Left ventricle myocardium superior (tissue), 1 donor: ENCODE measurements at regions not wholly inside any gene's neighbourhood (a gene's known extent, or its start where the extent isn't known, plus 50 kb on each side); places are given as distances from the start of the nearest gene placed in this dataset.
"Not testable (repeated sequence)": the region's sequence is repeated elsewhere in the genome, so short reads cannot be mapped to it uniquely, and the experiment has no call there.

Source experiments
- ATAC-seq: fragments of 200-7000 bp; cut with Tn5 transposase; one replicate; pipeline ENCODE4 v1.9.1; 2020; ENCODE audit warnings: mild to moderate bottlenecking, moderate library complexity
- DNase-seq: peaks from one replicate; pipeline ENCODE4 v3.0.0-alpha.2; 2020
- intact Hi-C: fragments of 100-400 bp; cut with micrococcal nuclease; formaldehyde crosslinking; loops from one replicate; pipeline ENCODE4 v1.11.0; 2022
- donor health status: DM: no; HTN: yes; CAD: no; lungs with severe emphysema.

DNA sequence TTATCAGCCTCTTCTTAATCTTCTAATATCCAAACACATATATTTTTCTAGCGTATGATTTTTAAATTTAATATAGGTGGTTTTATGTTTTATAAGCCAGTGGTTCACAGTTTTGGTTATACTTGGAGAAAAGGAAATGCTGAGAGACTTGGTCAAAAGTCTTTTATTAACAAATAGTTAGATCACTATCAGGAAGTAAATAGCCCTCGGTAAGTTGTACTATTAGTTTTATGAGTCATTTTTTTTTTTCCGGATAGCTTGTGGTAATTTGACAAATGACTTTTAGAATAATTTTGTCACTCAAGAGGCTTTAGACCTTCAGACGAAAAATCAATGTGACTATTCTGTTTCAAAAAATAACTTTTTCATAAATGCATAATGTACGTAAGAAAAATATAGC, 232.2 kb upstream of the ROBO1 start:
- no peak for ATAC-seq
- no peak for DNase-seq
- intact Hi-C loops: no loop called here

DNA sequence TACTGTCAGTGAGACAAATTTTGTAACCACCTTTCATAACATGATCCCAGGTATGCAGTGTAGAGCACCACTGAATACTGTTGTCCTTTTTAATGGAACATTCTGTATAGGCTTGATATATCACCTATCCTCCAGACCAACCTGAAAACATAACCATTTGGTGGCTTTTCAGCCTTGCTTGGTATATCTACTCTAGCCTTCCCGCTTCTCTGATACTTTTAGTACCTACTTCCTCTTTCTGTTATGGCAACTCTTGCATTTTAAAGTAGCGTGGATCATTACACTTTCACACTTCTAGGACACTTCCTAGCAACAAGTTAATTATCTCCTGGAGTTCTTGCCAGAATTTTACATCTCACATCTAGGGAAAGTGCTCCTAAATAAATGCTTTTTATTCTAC, 226.6 kb upstream of the ROBO1 start:
- DNase-seq: no peak
- intact Hi-C loops: no loop called here
- ATAC-seq: no peak

GRCh38 chr3:79986338-79986737, 218.5 kb upstream of the ROBO1 start:
- no peak for DNase-seq
- no peak for ATAC-seq
- intact Hi-C loops: no loop called here

DNA sequence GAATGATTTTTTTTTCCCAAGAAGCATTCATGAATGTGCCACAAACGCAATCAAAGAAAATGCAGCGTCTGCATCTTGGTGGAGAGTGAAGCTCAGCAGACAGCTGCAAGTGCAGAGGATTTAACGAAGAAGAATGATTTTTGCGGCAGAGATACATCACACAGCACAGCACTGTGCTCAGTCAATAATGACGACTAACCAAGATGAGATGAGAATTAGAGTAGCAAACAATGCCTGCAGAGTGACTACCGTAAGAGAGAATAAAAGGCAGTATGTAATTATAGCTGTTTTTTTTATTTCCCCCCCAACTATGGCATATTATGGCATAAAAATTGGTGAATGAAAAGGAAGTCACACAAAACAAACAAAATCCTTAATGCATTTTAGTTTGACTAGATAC, 218.0 kb upstream of the ROBO1 start:
- no peak for DNase-seq
- intact Hi-C loops: no loop called here
- ATAC-seq: no peak

- ATAC-seq: no peak
- intact Hi-C loops: no loop called here
- no peak for DNase-seq
Measured at GRCh38 chr3:79983118-79983517, 215.3 kb upstream of the ROBO1 start.

DNA sequence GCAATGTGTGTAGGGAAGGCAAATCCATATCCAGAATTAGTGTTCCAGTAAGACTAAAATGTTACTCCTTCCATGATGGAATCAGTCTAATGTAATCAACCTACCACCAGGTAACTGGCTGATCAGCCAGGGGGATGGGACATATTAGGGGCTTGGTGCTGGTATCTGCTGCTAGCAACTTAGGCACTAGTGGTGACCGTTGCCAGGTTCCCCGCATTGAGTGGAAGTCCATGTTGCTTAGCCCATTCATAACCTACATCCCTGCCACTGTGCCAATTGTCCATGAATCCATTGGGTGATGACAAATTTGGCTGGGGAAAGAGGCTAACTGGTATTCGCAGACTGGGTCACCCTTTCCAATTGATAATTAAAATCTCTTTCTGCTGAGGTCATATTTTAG, 212.2 kb upstream of the ROBO1 start:
- intact Hi-C loops: no loop called here
- DNase-seq: no peak
- no peak for ATAC-seq

- intact Hi-C loops: no loop called here
- no peak for ATAC-seq
- DNase-seq: no peak
Measured at GRCh38 chr3:79976466-79976865, 208.7 kb upstream of the ROBO1 start.

GRCh38 chr3:79973917-79974595, 206.3 kb upstream of the ROBO1 start:
- intact Hi-C loops: no loop called here
- peak; percentile 99 for ATAC-seq
- DNase-seq: no peak

DNA sequence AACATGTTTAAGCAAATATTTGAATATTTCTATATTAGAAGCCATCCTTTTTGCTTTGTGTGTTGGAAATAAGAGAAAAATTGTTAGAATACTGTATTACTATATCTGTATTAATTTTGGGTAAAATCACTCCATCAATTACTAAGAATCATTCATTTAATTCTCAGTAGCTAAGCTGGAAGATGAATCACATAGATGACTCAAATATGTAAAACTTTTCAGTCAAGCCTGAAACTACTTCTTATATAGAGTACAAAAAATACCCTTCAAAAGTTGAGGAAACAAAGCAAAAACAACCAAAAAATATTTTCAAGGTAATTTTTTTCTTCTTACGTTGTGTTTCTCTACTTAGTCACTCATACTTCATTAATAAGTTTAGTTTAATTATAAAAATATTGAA, 205.7 kb upstream of the ROBO1 start:
- intact Hi-C loops: no loop called here
- DNase-seq (no peak), ATAC-seq (no peak)

- ATAC-seq: no peak
- DNase-seq: no peak
- intact Hi-C loops: no loop called here
Measured at GRCh38 chr3:79968418-79968817, 200.6 kb upstream of the ROBO1 start.

DNA sequence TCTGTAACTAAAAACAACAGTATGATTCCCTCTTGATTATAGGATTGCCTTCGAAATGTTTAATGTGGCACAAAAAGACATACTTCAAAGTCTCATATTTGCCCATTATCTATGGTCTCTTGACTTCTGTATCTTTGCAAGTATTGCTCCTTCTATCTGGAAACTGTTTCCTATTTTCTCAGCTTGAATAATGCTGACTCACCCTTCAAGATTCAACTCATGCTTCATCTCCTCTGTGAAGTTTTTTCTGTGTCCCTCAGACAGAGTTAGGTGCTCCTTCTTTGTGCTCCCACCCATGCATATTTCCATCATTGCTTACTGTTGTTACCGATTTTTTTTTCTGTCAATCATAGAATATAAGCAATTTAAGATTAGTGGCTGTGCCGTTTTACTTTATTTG, 192.8 kb upstream of the ROBO1 start:
- DNase-seq: no peak
- intact Hi-C loops: no loop called here
- no peak for ATAC-seq

DNA sequence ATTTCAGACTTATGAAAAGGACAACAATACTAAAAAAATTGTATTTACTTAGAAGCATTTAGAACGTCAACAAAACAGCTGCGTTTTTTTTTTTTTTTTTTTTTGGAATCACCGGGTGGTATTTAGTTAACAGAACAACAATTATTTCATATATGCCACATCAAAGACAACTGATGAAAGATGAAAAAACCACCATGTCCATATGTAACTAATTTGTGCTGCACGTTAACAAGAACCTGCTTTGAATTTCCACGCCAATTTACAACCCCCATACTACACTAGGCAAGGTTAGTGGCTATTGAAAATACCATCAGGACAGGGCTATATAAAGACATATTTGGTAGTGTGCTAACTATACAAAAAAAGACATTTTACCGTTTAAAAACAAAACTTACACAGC, 189.3 kb upstream of the ROBO1 start:
- DNase-seq (no peak), ATAC-seq (no peak)
- intact Hi-C loops: no loop called here

DNA sequence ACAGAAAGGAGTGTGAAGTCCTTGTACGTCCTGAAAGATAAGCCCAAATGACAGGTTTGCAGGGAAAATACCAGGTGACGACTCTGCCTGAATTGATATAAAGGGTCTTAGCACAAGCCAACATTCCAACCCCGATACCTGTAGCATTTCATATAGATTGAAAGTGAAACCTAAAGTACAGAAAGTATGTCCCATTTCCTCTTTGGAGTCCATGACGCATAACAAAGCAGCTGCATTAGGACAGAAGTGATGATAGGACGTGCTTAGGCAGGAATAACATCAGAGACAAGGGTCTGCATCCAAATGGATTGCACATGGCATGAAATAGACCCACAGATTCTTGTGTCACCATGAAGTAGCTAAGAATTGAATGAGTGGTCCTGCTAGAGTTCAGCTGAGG, 187.0 kb upstream of the ROBO1 start:
- intact Hi-C loops: no loop called here
- ATAC-seq (no peak), DNase-seq (no peak)

- intact Hi-C loops: no loop called here
- ATAC-seq (no peak), DNase-seq (no peak)
Measured at GRCh38 chr3:79953591-79954101, 185.8 kb upstream of the ROBO1 start.

- ATAC-seq, intact Hi-C loops, DNase-seq: not testable (repeated sequence)
Measured at GRCh38 chr3:79951426-79951825, 183.6 kb upstream of the ROBO1 start.

DNA sequence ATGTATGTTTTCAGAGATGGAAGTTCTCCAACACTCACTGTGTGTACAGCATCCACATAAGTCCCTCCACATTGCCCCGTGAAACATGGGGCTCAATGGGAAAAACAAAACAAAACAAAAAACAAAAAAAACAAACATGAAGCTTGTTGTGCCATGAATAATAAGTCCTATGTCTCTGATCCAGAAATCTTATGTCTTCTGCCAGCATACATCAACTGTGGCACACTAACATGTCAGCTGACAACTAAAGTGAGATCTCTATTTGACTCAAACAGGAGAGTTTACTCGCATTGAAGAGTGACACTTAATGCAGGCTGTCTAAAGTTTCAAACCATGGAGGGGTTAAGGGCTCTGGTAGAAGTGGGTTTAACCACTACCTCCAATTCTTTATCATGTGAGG, 180.2 kb upstream of the ROBO1 start:
- intact Hi-C loops: no loop called here
- ATAC-seq (no peak), DNase-seq (no peak)

- intact Hi-C loops: no loop called here
- ATAC-seq: no peak
- no peak for DNase-seq
Measured at GRCh38 chr3:79947469-79947868, 179.7 kb upstream of the ROBO1 start.

- DNase-seq: no peak
- intact Hi-C loops: no loop called here
- ATAC-seq: no peak
Measured at GRCh38 chr3:79937567-79937966, 169.8 kb upstream of the ROBO1 start.

DNA sequence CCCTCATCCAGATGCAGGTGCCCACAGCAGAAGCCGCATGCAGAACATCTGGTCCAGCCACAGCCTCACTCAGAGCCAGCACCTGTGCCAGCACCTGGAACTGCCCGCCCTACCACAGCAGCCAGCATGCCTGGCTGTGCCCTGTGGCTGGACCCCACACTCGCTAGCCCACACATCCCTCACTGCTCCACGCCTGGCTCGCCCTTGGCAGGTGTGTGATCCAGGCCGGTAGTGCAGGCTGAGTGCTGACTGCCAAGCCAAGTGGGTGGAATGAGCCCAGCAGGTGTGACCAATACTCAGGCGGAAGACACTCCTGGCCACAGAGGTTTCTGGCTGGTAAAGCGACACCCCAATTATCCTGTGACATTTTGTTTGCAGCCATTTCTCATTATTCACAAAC, 162.4 kb upstream of the ROBO1 start:
- DNase-seq (no peak), ATAC-seq (no peak)
- intact Hi-C loops: no loop called here

DNA sequence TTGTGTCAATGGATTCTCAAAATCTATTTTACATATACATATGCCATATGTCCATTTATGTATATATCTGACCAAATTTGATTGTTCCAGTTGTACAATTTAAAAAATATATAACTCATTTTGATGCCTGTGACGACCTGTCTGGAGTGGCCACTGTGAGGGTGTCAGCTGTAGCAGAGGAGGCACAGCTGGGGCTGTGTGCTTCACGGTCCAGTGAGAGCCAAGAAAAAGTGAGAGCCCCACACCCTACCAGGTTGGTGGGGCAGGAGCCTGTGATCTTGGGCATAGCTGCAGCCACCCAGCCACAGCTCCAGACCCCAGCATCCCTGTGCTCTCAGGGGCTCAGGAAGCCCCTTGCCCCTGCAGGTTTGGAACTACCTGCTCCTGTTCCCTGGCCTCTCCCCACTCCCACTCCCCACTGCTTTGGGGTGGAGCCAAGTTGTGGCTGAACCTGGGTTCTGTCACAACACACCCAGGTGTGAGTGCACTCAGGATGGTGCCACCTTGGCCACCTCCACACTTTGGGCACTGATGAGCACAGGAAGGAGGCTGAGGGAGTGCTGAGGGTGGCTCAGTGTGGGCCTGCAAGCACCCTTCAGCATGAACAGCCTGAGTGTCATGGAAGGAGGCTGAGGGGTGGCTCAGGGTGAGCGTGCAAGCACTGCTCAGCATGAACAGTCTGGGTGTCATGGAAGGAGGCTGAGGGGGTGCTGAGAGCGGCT, 161.1 kb upstream of the ROBO1 start:
- DNase-seq (no peak), ATAC-seq (no peak)
- intact Hi-C loops: no loop called here

DNA sequence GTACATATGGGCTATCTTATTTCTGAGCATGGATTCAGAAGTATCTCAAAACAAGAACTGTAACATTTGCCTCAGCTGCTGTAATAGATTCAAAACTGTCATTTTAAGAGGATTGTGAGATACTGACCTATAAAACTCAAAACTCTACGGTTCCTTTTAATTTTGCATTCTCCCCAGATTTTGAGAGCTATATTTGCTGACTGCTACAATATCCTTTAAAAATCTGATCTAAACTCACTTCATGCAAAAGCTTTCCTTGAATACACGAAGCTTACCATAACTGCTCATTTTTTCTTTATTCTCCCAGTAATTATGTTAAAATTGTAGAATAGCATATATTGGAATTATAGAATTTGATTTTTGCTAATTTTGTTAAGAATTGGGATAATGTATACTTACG, 158.7 kb upstream of the ROBO1 start:
- ATAC-seq: no peak
- intact Hi-C loops: no loop called here

More for the DNA sequence above, 158.7 kb upstream of the ROBO1 start:
- DNase-seq: no peak
